HEK293T (cell line): ENCODE measurements at regions not wholly inside any gene's neighbourhood (a gene's known extent, or its start where the extent isn't known, plus 50 kb on each side); places are given as distances from the start of the nearest gene placed in this dataset.

Source experiments
- CTCF ChIA-PET: fragments of 350-600 bp; formaldehyde crosslinking; extraction: SDS; loops from one replicate; lab custom pipeline; 2021; ENCODE audit warnings: antibody characterized with exemption, inconsistent platforms; lab: Yijun Ruan, JAX
- POLR2A ChIA-PET: fragments of 350-600 bp; formaldehyde crosslinking; extraction: SDS; loops from one replicate; lab custom pipeline; 2020; ENCODE audit warnings: antibody characterized with exemption, inconsistent platforms; lab: Yijun Ruan, JAX
- DNase-seq: peaks from one replicate; pipeline ENCODE4 v3.0.0; 2012; ENCODE audit warnings: mixed read lengths; ENCODE audit errors: extremely low spot score
- ARNT ChIP-seq: fragments of 450-650 bp; IDR thresholded peaks from 2 replicates; pipeline ENCODE4 v1.6.1; 2017; ENCODE audit warnings: mild to moderate bottlenecking
- BHLHE40 ChIP-seq: fragments of 450-650 bp; IDR thresholded peaks from 2 replicates; pipeline ENCODE4 v1.6.1; 2016; ENCODE audit warnings: mild to moderate bottlenecking, moderate library complexity, borderline replicate concordance
- CTBP1 ChIP-seq: fragments of 450-650 bp; IDR thresholded peaks from 2 replicates; pipeline ENCODE4 v1.6.1; 2016; ENCODE audit warnings: borderline replicate concordance
- ELF4 ChIP-seq: fragments of 450-650 bp; IDR thresholded peaks from 2 replicates; pipeline ENCODE4 v1.6.1; 2017; ENCODE audit warnings: antibody characterized with exemption
- FOXA1 ChIP-seq: fragments of 450-650 bp; IDR thresholded peaks from 2 replicates; pipeline ENCODE4 v1.6.1; 2016; ENCODE audit warnings: mild to moderate bottlenecking
- FOXK2 ChIP-seq: fragments of 450-650 bp; IDR thresholded peaks from 2 replicates; pipeline ENCODE4 v1.6.1; 2016; ENCODE audit warnings: mild to moderate bottlenecking
- FOXM1 ChIP-seq: fragments of 450-650 bp; IDR thresholded peaks from 2 replicates; pipeline ENCODE4 v1.6.1; 2017; ENCODE audit warnings: mild to moderate bottlenecking, borderline replicate concordance
- HDGF ChIP-seq: fragments of 450-650 bp; IDR thresholded peaks from 2 replicates; pipeline ENCODE4 v1.6.1; 2017; ENCODE audit warnings: antibody characterized with exemption, borderline replicate concordance
- L3MBTL2 ChIP-seq: fragments of 450-650 bp; conservative IDR thresholded peaks from 2 replicates; pipeline ENCODE4 v1.6.1; 2016; ENCODE audit warnings: mild to moderate bottlenecking
- LEF1 ChIP-seq: fragments of 450-650 bp; IDR thresholded peaks from 2 replicates; pipeline ENCODE4 v1.6.1; 2017; ENCODE audit warnings: mild to moderate bottlenecking, borderline replicate concordance
- NFRKB ChIP-seq: fragments of 450-650 bp; IDR thresholded peaks from 2 replicates; pipeline ENCODE4 v1.6.1; 2016; ENCODE audit warnings: mild to moderate bottlenecking, moderate library complexity
- PKNOX1 ChIP-seq: fragments of 450-650 bp; IDR thresholded peaks from 2 replicates; pipeline ENCODE4 v1.6.1; 2016
- SP1 ChIP-seq: fragments of 450-650 bp; IDR thresholded peaks from 2 replicates; pipeline ENCODE4 v1.6.1; 2017
- SUZ12 ChIP-seq: fragments of 450-650 bp; IDR thresholded peaks from 2 replicates; pipeline ENCODE4 v1.6.1; 2016; ENCODE audit warnings: mild to moderate bottlenecking
- TARDBP ChIP-seq: fragments of 450-650 bp; IDR thresholded peaks from 2 replicates; pipeline ENCODE4 v1.6.1; 2016
- ZNF384 ChIP-seq: fragments of 450-650 bp; IDR thresholded peaks from 2 replicates; pipeline ENCODE4 v1.6.1; 2016

GRCh38 chr4:63541828-63542227 is 867.4 kb downstream of the TECRL start:
- no peak for DNase-seq
- ChIA-PET POLR2A (no interaction called here), CTCF (no interaction called here)
- TF ChIP-seq SP1, result no peak

DNA sequence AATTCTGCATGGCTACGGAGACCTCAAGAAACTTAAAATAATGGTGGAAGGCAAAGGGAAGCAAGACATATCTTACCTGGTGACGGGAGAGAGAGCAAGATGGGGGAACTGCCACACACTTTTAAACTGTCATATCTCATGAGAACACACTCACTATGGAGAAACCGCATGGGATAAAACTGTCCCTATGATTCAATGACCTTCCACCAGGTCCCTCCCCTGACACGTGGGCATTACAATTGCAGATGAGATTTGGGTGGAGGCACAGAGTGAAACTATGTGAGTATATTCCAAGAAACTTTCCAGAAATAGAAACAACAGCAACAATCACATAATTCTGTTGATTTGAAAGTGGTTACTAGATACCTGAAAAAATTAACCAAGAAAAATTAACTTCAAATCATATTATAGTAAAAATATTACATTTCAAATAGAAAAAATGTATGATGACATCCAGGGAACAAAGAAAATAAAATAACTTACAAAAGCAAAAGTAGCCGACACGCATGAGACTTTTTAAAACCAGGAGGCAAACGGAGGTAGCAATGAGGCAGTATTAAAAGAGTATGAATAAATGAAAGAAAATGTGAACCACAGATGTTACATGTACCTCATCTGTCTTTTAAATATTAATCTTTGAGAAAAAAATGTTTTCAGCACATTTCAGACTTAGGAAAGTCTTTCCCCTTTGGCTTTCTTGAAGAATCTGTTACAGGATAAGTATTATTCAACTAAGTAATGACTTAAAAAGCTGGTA is 879.5 kb downstream of the TECRL start:
- no peak for TF ChIP-seq FOXK2
- no peak for TF ChIP-seq LEF1
- no peak for TF ChIP-seq FOXM1
- TF ChIP-seq FOXA1, result no peak
- DNase-seq, result no peak
- ChIA-PET POLR2A (no interaction called here), CTCF (no interaction called here)

DNA sequence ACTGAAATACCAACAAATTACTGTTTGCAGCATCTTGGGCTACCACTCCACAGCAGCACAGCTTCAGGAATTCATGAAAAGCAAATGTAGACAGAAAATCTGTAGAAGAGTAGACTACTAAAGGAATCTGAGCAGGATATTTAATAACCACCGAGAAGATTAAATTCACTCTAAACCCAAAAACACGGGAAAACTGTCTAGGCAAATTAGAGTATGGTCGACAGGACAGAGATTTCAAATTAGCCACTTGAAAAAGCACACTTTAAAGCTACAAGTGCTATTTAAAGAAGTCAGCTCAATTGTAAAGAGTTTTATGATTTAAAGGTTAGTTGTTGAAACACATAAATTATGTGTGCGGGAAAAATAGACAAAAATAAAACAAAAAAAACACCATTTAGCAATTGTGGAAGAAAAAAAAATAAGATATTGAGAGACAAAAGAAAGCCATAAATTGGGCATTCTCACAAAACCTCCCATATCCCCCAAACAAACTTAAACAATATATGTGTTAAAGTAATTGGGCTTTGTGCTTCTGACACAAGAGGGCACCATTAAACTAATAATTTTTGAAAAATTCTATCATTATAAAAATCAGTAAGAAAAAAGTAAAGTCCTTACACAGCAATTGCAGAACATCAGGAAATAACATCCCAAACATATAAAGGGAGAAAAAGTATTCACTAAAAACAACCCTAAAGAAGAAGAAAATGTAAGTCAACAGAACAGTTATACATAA is 880.8 kb downstream of the TECRL start:
- ChIA-PET POLR2A (no interaction called here), CTCF (no interaction called here)
- DNase-seq, result no peak
- no peak for TF ChIP-seq ELF4

GRCh38 chr4:63526251-63526650 is 883.0 kb downstream of the TECRL start:
- TF ChIP-seq HDGF (no peak), NFRKB (no peak), CTBP1 (no peak), ZNF384 (no peak), FOXK2 (no peak), ELF4 (no peak), BHLHE40 (no peak), LEF1 (no peak), ARNT (no peak), SUZ12 (no peak), TARDBP (no peak), FOXA1 (no peak), PKNOX1 (no peak), L3MBTL2 (no peak), SP1 (no peak)

DNA sequence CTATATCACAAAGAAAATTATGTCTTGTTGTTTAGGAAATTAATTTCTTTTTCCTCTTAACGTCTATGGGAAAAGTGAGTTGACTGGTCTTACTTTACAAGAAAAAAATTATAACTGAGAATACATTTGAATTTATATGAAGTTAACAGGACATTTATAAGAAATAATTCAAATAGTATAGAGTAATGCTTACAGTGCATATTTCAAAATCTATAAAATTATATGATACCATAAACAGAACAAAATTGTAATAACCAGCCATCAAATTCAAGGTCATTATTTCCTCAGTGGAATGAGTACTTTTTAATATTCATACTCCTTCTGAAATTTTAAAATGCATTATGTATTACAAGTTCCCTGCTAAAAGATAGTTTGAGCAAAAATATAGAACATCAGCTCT is 884.5 kb downstream of the TECRL start:
- no peak for TF ChIP-seq FOXM1
- no peak for TF ChIP-seq FOXK2
- TF ChIP-seq ZNF384, result no peak
- TF ChIP-seq L3MBTL2, result no peak
- no peak for TF ChIP-seq ELF4
- TF ChIP-seq FOXA1, result no peak
- no peak for TF ChIP-seq CTBP1
- TF ChIP-seq LEF1, result no peak
- TF ChIP-seq NFRKB, result no peak
- no peak for TF ChIP-seq HDGF
- TF ChIP-seq SP1, result no peak
- no peak for TF ChIP-seq PKNOX1
- no peak for TF ChIP-seq TARDBP
- TF ChIP-seq SUZ12, result no peak
- no peak for TF ChIP-seq ARNT
- TF ChIP-seq BHLHE40, result no peak
- DNase-seq, result no peak
- POLR2A ChIA-PET, result no interaction called here
- CTCF ChIA-PET, result no interaction called here

More at GRCh38 chr4:63526251-63526650, 883.0 kb downstream of the TECRL start:
- ChIA-PET CTCF (no interaction called here), POLR2A (no interaction called here)
- DNase-seq, result no peak

DNA sequence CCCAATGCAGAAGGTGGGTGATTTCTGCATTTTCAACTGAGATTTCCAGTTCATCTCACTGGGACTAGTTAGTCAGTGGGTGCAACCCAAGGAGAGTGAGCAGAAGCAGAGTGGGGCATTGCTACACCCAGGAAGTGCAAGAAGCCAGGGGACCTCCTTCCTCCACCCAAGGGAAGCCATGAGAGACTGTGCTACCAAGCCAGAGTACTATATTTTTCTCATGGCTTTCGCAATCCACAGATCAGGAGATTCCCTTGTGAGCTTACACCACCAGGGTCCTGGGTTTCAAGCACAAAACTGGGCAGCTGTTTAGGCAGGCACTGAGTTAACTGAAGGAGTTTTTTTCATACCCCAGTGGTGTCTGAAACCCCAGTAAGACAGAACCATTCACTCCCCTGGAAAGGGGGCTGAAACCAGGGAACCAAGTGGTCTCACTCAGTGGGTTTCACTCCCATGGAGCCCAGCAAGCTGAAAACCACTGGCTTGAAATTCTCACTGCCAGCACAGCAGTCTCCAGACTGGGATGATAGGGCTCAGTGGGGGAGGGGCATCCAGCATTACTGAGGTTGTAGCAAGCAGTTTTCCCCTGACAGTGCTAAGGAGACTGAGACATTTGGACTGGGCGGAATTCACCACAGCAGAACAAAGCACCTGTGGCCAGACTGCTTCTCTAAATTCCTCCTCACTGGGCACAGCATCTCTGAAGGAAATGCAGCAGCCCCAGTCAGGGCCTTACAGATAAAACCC is 903.4 kb downstream of the TECRL start:
- POLR2A ChIA-PET, result no interaction called here
- CTCF ChIA-PET, result no interaction called here
- DNase-seq, result no peak
- no peak for TF ChIP-seq ZNF384
- TF ChIP-seq NFRKB, result no peak
- no peak for TF ChIP-seq FOXK2
- no peak for TF ChIP-seq FOXM1
- TF ChIP-seq PKNOX1, result no peak

DNA sequence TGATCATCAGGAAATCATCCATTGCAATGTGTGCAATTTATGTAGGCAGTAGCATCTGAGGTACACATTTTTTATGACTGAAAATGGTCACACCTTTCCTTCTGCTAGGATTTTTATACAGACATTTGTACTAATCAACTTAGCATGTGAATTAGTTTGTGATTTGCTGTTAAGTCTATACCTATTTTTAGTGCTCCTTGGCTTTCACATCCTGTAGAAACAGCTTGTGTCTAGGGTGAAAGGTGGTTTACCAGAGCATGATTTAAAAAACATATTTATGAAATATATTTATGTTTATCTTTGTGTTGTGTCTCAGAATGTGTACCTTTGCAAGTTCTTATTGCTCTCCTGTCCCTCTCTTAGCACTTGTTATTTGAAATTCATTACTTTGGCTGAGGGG is 916.0 kb downstream of the TECRL start:
- TF ChIP-seq SUZ12 (no peak), FOXM1 (no peak), BHLHE40 (no peak), TARDBP (no peak), L3MBTL2 (no peak), HDGF (no peak), FOXK2 (no peak), ELF4 (no peak), ZNF384 (no peak), ARNT (no peak), CTBP1 (no peak), PKNOX1 (no peak), NFRKB (no peak), FOXA1 (no peak), SP1 (no peak), LEF1 (no peak)
- ChIA-PET CTCF (no interaction called here), POLR2A (no interaction called here)
- DNase-seq, result no peak
